Activated naive CD4-positive, alpha-beta T cell treated with Interleukin-2 at 50 U/mL for 16 hours (primary cell): ENCODE measurements at regions not wholly inside any gene's neighbourhood (a gene's known extent, or its start where the extent isn't known, plus 50 kb on each side); places are given as distances from the start of the nearest gene placed in this dataset.

Experiments
- DNase-seq: peaks from one replicate; pipeline ENCODE4 v3.0.0-alpha.2; 2020

- no peak for DNase-seq
These were observed 68.5 kb upstream of the GATB start for GRCh38 chr4:151829309-151829708.

- no peak for DNase-seq
These were observed 63.8 kb upstream of the GATB start for GRCh38 chr4:151824656-151825055.

DNA sequence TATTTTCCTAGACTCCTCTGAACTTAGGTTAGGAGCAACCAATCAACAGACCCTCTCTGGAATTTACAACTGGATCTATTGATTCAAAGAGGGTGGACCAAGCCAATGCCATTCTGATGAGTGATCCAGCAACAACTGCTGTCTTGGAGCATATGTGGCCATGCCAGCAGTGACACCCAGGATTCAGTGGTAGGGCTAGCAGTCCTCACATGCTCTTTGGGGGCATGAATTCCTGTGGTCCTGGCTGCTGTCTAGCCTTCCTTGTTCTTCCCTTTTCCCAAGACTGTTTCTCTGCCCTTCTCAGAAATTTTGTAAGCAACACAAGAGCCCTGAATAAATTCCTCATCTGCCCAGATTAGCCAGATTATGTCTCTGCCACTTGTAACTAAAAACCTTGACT lies 61.5 kb upstream of the GATB start:
- DNase-seq = no peak

- DNase-seq = no peak
These were observed 59.2 kb upstream of the GATB start for GRCh38 chr4:151820004-151820403.

DNA sequence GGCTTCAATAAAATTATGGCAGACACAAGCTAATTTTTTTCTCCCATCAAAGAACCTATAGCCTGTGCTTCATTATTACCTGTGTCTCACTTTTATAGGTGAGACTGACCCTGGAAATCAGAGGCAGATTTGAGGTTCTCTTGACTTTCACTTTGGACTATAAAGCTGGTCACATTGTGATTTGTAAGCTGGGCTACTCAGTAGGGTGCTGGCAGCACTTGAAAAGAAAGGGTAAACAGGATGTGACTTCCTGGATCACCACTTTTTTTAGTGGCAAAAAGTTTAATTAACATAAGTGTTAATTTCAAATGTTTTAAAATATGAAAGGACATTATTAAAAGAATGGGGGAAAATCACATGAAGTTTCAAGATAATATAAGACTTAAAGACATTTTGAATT lies 50.6 kb upstream of the GATB start:
- DNase-seq = no peak
